OCI-LY3 (cell line): ENCODE measurements at regions not wholly inside any gene's neighbourhood (a gene's known extent, or its start where the extent isn't known, plus 50 kb on each side); places are given as distances from the start of the nearest gene placed in this dataset.

ENCODE experiments used
- EZH2phosphoT487 ChIP-seq: fragments of 200-600 bp; shearing (Covaris generic); IDR thresholded peaks from 2 replicates; pipeline ENCODE4 v1.6.1; 2018; ENCODE audit warnings: antibody characterized with exemption, mixed run types, low read depth
- TF ChIP-seq, protein P1 (sequence below): fragments of 200-600, 300-600 bp; sonication (generic); IDR thresholded peaks from 2 replicates; pipeline ENCODE4 v1.5.1; 2014; ENCODE audit warnings: antibody characterized with exemption, low read length, low read depth

- TF ChIP-seq, protein P1, sequence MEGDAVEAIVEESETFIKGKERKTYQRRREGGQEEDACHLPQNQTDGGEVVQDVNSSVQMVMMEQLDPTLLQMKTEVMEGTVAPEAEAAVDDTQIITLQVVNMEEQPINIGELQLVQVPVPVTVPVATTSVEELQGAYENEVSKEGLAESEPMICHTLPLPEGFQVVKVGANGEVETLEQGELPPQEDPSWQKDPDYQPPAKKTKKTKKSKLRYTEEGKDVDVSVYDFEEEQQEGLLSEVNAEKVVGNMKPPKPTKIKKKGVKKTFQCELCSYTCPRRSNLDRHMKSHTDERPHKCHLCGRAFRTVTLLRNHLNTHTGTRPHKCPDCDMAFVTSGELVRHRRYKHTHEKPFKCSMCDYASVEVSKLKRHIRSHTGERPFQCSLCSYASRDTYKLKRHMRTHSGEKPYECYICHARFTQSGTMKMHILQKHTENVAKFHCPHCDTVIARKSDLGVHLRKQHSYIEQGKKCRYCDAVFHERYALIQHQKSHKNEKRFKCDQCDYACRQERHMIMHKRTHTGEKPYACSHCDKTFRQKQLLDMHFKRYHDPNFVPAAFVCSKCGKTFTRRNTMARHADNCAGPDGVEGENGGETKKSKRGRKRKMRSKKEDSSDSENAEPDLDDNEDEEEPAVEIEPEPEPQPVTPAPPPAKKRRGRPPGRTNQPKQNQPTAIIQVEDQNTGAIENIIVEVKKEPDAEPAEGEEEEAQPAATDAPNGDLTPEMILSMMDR = no peak
- no peak for TF ChIP-seq EZH2phosphoT487
Measured at GRCh38 chr3:180403156-180403555, 198.8 kb upstream of the TTC14 start.
